SK-N-SH treated with all-trans-retinoic acid at 6 μM for 48 hours (cell line): ENCODE measurements at regions not wholly inside any gene's neighbourhood (a gene's known extent, or its start where the extent isn't known, plus 50 kb on each side); places are given as distances from the start of the nearest gene placed in this dataset.

Experiments used
- ATAC-seq: fragments of 200-7000 bp; cut with Tn5 transposase; 3 replicates; pipeline ENCODE4 v1.9.1; 2020; ENCODE audit warnings: mild to moderate bottlenecking, moderate library complexity
- ARNTL ChIP-seq: fragments of 450-650 bp; formaldehyde crosslinking; IDR thresholded peaks from 2 replicates; pipeline ENCODE4 v1.5.0; 2020; ENCODE audit warnings: low read depth, mild to moderate bottlenecking, moderate library complexity, borderline replicate concordance
- BACH2 ChIP-seq: fragments of 250-450 bp; sonication (Bioruptor Pico); IDR thresholded peaks from 2 replicates; pipeline ENCODE4 v1.9.0; 2021; ENCODE audit warnings: mild to moderate bottlenecking, borderline replicate concordance
- CSDC2 ChIP-seq: fragments of 250-450 bp; sonication (Bioruptor Pico); IDR thresholded peaks from 2 replicates; pipeline ENCODE4 v1.5.0; 2020; ENCODE audit warnings: mild to moderate bottlenecking, moderate library complexity
- ESRRG ChIP-seq: fragments of 250-450 bp; sonication (Bioruptor Pico); IDR thresholded peaks from 2 replicates; pipeline ENCODE4 v1.6.1; 2021; ENCODE audit warnings: mild to moderate bottlenecking
- GLIS3 ChIP-seq: fragments of 250-450 bp; sonication (Bioruptor Pico); IDR thresholded peaks from 2 replicates; pipeline ENCODE4 v1.5.0; 2020; ENCODE audit warnings: mild to moderate bottlenecking, moderate library complexity
- ISL1 ChIP-seq: fragments of 250-450 bp; sonication (Bioruptor Pico); IDR thresholded peaks from 2 replicates; pipeline ENCODE4 v2.1.2; 2022; ENCODE audit warnings: mild to moderate bottlenecking, moderate library complexity
- OSR1 ChIP-seq: fragments of 250-450 bp; sonication (Bioruptor Pico); IDR thresholded peaks from 2 replicates; pipeline ENCODE4 v1.8.0; 2022; ENCODE audit warnings: moderate library complexity, mild to moderate bottlenecking, inconsistent platforms
- PPARA ChIP-seq: fragments of 250-450 bp; sonication (Bioruptor Pico); IDR thresholded peaks from 2 replicates; pipeline ENCODE4 v1.5.0; 2020; ENCODE audit warnings: mild to moderate bottlenecking, borderline replicate concordance
- RARB ChIP-seq: fragments of 250-450 bp; sonication (Bioruptor Pico); IDR thresholded peaks from 2 replicates; pipeline ENCODE4 v1.8.0; 2021; ENCODE audit warnings: mild to moderate bottlenecking, moderate library complexity
- SNAI2 ChIP-seq: fragments of 250-450 bp; sonication (Bioruptor Pico); IDR thresholded peaks from 2 replicates; pipeline ENCODE4 v1.5.0; 2020; ENCODE audit warnings: mild to moderate bottlenecking, moderate library complexity
- TCF4 ChIP-seq: fragments of 250-450 bp; sonication (Bioruptor Pico); IDR thresholded peaks from 2 replicates; pipeline ENCODE4 v1.8.0; 2021; ENCODE audit warnings: mild to moderate bottlenecking, moderate library complexity, borderline replicate concordance
- TOX ChIP-seq: fragments of 250-450 bp; sonication (Bioruptor Pico); IDR thresholded peaks from 2 replicates; pipeline ENCODE4 v1.8.0; 2021; ENCODE audit warnings: mild to moderate bottlenecking, moderate library complexity, borderline replicate concordance
- ZC3H10 ChIP-seq: fragments of 250-450 bp; sonication (Bioruptor Pico); IDR thresholded peaks from 2 replicates; pipeline ENCODE4 v1.5.1; 2021; ENCODE audit warnings: mild to moderate bottlenecking, moderate library complexity
- ZFP3 ChIP-seq: fragments of 250-450 bp; sonication (Bioruptor Pico); IDR thresholded peaks from 2 replicates; pipeline ENCODE4 v1.5.0; 2020; ENCODE audit warnings: mild to moderate bottlenecking, moderate library complexity
- ZFP30 ChIP-seq: fragments of 450-650 bp; formaldehyde crosslinking; IDR thresholded peaks from 2 replicates; pipeline ENCODE4 v1.5.0; 2022; ENCODE audit warnings: mild to moderate bottlenecking, moderate library complexity
- ZNF565 ChIP-seq: fragments of 450-650 bp; formaldehyde crosslinking; conservative IDR thresholded peaks from 2 replicates; pipeline ENCODE4 v1.5.0; 2020; ENCODE audit warnings: low read depth, mild to moderate bottlenecking, moderate library complexity
- ZNF70 ChIP-seq: fragments of 450-650 bp; formaldehyde crosslinking; IDR thresholded peaks from 2 replicates; pipeline ENCODE4 v1.5.0; 2020; ENCODE audit warnings: mild to moderate bottlenecking, moderate library complexity
- ZNF8 ChIP-seq: fragments of 450-650 bp; formaldehyde crosslinking; IDR thresholded peaks from 2 replicates; pipeline ENCODE4 v1.5.0; 2020; ENCODE audit warnings: mild to moderate bottlenecking, moderate library complexity
- TF ChIP-seq, protein P1 (sequence below): fragments of 250-450 bp; sonication (Bioruptor Pico); IDR thresholded peaks from 2 replicates; pipeline ENCODE4 v1.8.0; 2020; ENCODE audit warnings: mild to moderate bottlenecking, moderate library complexity, borderline replicate concordance
- TF ChIP-seq, protein P2 (sequence below): fragments of 250-450 bp; sonication (Bioruptor Pico); IDR thresholded peaks from 2 replicates; pipeline ENCODE4 v1.5.1; 2020; ENCODE audit warnings: low read depth, mild to moderate bottlenecking, moderate library complexity
- TF ChIP-seq, protein P3 (sequence below): fragments of 250-450 bp; sonication (Bioruptor Pico); IDR thresholded peaks from 2 replicates; pipeline ENCODE4 v1.5.1; 2021; ENCODE audit warnings: mild to moderate bottlenecking, moderate library complexity
- TF ChIP-seq, protein P4 (sequence below): fragments of 250-450 bp; sonication (Bioruptor Pico); IDR thresholded peaks from 2 replicates; pipeline ENCODE4 v1.5.0; 2020; ENCODE audit warnings: mild to moderate bottlenecking, moderate library complexity
- TF ChIP-seq, protein P5 (sequence below): fragments of 250-450 bp; sonication (Bioruptor Pico); IDR thresholded peaks from 2 replicates; pipeline ENCODE4 v1.8.0; 2021; ENCODE audit warnings: low read depth, mild to moderate bottlenecking, moderate library complexity, borderline replicate concordance

DNA sequence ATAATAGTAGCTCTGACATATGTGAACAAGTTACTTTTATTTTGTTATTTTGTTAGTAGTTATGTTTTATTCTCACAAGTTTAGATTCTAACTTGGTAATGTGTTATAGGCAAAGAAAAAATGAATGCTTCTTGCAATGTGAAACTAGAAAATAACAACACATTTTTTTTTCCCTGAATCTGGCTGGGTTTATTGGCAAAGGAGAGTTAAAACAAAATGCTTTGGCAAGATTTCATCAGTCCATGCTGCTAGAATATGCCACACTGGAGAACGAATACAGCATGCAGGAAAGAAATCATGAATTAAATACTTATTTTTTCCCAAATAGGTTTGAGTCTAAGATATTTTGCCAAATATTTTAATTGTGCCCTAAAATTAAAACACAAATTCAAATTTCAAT is 1048.1 kb upstream of the ACO1 start:
- TF ChIP-seq ISL1 (CRISPR knock-in tag) (no peak), CSDC2 (CRISPR knock-in tag) (no peak), OSR1 (no peak), BACH2 (CRISPR knock-in tag) (no peak), RARB (CRISPR knock-in tag) (no peak), ZNF70 (CRISPR knock-in tag) (no peak), ZC3H10 (CRISPR knock-in tag) (no peak), TCF4 (CRISPR knock-in tag) (no peak), ZFP3 (CRISPR knock-in tag) (no peak), ESRRG (no peak), ZFP30 (no peak), ZNF8 (CRISPR knock-in tag) (no peak), GLIS3 (no peak)
- TF ChIP-seq, protein P1, sequence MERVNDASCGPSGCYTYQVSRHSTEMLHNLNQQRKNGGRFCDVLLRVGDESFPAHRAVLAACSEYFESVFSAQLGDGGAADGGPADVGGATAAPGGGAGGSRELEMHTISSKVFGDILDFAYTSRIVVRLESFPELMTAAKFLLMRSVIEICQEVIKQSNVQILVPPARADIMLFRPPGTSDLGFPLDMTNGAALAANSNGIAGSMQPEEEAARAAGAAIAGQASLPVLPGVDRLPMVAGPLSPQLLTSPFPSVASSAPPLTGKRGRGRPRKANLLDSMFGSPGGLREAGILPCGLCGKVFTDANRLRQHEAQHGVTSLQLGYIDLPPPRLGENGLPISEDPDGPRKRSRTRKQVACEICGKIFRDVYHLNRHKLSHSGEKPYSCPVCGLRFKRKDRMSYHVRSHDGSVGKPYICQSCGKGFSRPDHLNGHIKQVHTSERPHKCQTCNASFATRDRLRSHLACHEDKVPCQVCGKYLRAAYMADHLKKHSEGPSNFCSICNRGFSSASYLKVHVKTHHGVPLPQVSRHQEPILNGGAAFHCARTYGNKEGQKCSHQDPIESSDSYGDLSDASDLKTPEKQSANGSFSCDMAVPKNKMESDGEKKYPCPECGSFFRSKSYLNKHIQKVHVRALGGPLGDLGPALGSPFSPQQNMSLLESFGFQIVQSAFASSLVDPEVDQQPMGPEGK (CRISPR knock-in tag): no peak
- TF ChIP-seq, protein P2, sequence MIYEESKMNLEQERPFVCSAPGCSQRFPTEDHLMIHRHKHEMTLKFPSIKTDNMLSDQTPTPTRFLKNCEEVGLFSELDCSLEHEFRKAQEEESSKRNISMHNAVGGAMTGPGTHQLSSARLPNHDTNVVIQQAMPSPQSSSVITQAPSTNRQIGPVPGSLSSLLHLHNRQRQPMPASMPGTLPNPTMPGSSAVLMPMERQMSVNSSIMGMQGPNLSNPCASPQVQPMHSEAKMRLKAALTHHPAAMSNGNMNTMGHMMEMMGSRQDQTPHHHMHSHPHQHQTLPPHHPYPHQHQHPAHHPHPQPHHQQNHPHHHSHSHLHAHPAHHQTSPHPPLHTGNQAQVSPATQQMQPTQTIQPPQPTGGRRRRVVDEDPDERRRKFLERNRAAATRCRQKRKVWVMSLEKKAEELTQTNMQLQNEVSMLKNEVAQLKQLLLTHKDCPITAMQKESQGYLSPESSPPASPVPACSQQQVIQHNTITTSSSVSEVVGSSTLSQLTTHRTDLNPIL (CRISPR knock-in tag): no peak
- TF ChIP-seq, protein P3, sequence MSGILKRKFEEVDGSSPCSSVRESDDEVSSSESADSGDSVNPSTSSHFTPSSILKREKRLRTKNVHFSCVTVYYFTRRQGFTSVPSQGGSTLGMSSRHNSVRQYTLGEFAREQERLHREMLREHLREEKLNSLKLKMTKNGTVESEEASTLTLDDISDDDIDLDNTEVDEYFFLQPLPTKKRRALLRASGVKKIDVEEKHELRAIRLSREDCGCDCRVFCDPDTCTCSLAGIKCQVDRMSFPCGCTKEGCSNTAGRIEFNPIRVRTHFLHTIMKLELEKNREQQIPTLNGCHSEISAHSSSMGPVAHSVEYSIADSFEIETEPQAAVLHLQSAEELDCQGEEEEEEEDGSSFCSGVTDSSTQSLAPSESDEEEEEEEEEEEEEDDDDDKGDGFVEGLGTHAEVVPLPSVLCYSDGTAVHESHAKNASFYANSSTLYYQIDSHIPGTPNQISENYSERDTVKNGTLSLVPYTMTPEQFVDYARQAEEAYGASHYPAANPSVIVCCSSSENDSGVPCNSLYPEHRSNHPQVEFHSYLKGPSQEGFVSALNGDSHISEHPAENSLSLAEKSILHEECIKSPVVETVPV (CRISPR knock-in tag): no peak
- TF ChIP-seq, protein P4, sequence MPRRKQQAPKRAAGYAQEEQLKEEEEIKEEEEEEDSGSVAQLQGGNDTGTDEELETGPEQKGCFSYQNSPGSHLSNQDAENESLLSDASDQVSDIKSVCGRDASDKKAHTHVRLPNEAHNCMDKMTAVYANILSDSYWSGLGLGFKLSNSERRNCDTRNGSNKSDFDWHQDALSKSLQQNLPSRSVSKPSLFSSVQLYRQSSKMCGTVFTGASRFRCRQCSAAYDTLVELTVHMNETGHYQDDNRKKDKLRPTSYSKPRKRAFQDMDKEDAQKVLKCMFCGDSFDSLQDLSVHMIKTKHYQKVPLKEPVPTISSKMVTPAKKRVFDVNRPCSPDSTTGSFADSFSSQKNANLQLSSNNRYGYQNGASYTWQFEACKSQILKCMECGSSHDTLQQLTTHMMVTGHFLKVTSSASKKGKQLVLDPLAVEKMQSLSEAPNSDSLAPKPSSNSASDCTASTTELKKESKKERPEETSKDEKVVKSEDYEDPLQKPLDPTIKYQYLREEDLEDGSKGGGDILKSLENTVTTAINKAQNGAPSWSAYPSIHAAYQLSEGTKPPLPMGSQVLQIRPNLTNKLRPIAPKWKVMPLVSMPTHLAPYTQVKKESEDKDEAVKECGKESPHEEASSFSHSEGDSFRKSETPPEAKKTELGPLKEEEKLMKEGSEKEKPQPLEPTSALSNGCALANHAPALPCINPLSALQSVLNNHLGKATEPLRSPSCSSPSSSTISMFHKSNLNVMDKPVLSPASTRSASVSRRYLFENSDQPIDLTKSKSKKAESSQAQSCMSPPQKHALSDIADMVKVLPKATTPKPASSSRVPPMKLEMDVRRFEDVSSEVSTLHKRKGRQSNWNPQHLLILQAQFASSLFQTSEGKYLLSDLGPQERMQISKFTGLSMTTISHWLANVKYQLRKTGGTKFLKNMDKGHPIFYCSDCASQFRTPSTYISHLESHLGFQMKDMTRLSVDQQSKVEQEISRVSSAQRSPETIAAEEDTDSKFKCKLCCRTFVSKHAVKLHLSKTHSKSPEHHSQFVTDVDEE (CRISPR knock-in tag): no peak
- no peak for ATAC-seq

DNA sequence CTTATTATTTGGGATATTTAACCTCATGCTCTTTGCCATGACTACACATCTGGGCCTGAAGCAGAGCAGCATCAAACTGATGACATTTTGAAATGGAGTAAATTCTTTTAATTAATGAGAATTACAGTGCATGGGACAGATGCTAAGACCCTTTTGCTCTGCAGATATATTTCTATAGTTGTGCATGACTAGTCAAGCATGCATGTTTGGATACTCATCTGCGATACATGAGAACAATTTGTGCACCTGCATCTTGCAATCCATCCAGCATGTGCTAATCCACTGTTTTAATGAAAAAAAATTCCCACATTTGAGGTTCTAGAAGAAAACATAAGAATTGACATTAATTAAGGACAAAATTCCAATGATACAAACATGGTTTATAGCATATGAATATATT is 1047.6 kb upstream of the ACO1 start:
- no peak for ATAC-seq
- TF ChIP-seq SNAI2 (no peak), ZNF70 (CRISPR knock-in tag) (no peak), ZFP3 (CRISPR knock-in tag) (no peak), TOX (CRISPR knock-in tag) (no peak), ZNF565 (CRISPR knock-in tag) (no peak), RARB (CRISPR knock-in tag) (no peak), GLIS3 (no peak), OSR1 (no peak), CSDC2 (CRISPR knock-in tag) (no peak), ESRRG (no peak), TCF4 (CRISPR knock-in tag) (no peak), ZFP30 (no peak), BACH2 (CRISPR knock-in tag) (no peak), ARNTL (CRISPR knock-in tag) (no peak), ISL1 (CRISPR knock-in tag) (no peak), PPARA (CRISPR knock-in tag) (no peak)
- TF ChIP-seq, protein P4 (CRISPR knock-in tag): no peak
- TF ChIP-seq, protein P5, sequence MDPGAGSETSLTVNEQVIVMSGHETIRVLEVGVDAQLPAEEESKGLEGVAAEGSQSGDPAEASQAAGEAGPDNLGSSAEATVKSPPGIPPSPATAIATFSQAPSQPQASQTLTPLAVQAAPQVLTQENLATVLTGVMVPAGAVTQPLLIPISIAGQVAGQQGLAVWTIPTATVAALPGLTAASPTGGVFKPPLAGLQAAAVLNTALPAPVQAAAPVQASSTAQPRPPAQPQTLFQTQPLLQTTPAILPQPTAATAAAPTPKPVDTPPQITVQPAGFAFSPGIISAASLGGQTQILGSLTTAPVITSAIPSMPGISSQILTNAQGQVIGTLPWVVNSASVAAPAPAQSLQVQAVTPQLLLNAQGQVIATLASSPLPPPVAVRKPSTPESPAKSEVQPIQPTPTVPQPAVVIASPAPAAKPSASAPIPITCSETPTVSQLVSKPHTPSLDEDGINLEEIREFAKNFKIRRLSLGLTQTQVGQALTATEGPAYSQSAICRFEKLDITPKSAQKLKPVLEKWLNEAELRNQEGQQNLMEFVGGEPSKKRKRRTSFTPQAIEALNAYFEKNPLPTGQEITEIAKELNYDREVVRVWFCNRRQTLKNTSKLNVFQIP (CRISPR knock-in tag): no peak
- TF ChIP-seq, protein P1 (CRISPR knock-in tag): no peak
- TF ChIP-seq, protein P2 (CRISPR knock-in tag): no peak
